Brain microvascular endothelial cell (primary cell): ENCODE measurements at regions not wholly inside any gene's neighbourhood (a gene's known extent, or its start where the extent isn't known, plus 50 kb on each side); places are given as distances from the start of the nearest gene placed in this dataset.

Experiments
- DNase-seq: peaks from one replicate; pipeline ENCODE4 v3.0.0-alpha.2; 2020
- H3K27ac ChIP-seq: fragments of 250-450 bp; sonication (Bioruptor Pico); 2 replicates; pipeline ENCODE4 v1.5.1; 2020; ENCODE audit warnings: mild to moderate bottlenecking, moderate library complexity
- H3K27me3 ChIP-seq: fragments of 250-450 bp; sonication (Bioruptor Pico); replicated peaks from 2 replicates; pipeline ENCODE4 v1.5.1; 2020; ENCODE audit warnings: mild to moderate bottlenecking
- H3K36me3 ChIP-seq: fragments of 250-450 bp; sonication (Bioruptor Pico); replicated peaks from 2 replicates; pipeline ENCODE4 v1.5.1; 2020; ENCODE audit warnings: mild to moderate bottlenecking
- H3K4me3 ChIP-seq: 2 replicates; pipeline ENCODE4 v1.5.1; 2011; ENCODE audit warnings: low read depth, mild to moderate bottlenecking, control low read depth, low read length, moderate library complexity
- CTCF ChIP-seq: IDR thresholded peaks from 2 replicates; pipeline ENCODE4 v1.5.1; 2011; ENCODE audit warnings: low read depth, mild to moderate bottlenecking, moderate library complexity, low read length, control low read depth, inconsistent platforms; ENCODE audit errors: missing control alignments
- in situ Hi-C: cut with HindIII; loops from 2 replicates; pipeline ENCODE4 v1.10.0; 2017; ENCODE audit warnings: low sequenced_read_pairs, low pct_ligation_motif_present

DNA sequence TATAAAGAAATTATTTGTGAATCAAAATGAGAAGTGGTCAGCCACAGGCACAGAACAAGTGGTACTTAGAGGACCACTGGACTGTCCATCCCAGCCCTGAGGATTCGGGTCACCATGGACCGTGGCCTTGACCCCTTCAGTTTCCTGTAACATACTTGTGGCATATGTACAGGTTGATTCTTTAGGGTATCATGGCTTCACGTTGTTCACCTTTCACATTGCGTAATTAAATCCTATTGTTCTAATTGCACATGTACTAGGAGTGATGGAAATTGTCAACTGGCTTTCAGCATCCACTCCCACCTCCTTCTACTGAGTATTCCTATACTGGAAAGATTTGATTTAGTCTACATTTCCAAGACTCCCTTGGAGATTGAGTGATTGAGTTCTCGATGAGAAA lies 148.3 kb upstream of the GJB5 start:
- H3K27me3 ChIP-seq: no peaks in the 10 kb centered on the region

GRCh38 chr1:34610063-34610462 lies 144.8 kb upstream of the GJB5 start:
- Histone ChIP-seq H3K27ac (no peak overlapping the region), H3K4me3 (no peak overlapping the region), H3K36me3 (no peaks in the 10 kb centered on the region), H3K27me3 (no peaks in the 10 kb centered on the region)
- no peak for TF ChIP-seq CTCF
- no peak for DNase-seq
- in situ Hi-C loops: no loop called here

More for the DNA sequence above, 148.3 kb upstream of the GJB5 start:
- H3K36me3 ChIP-seq: no peaks in the 10 kb centered on the region
- H3K4me3 ChIP-seq: no peak overlapping the region
- in situ Hi-C loops: no loop called here
- H3K27ac ChIP-seq: no peak overlapping the region
- DNase-seq: no peak
- TF ChIP-seq CTCF: no peak

GRCh38 chr1:34611571-34611970 lies 143.3 kb upstream of the GJB5 start:
- no peak for DNase-seq
- Histone ChIP-seq H3K27me3 (no peaks in the 10 kb centered on the region), H3K4me3 (no peak overlapping the region), H3K36me3 (no peaks in the 10 kb centered on the region), H3K27ac (no peak overlapping the region)
- no peak for TF ChIP-seq CTCF
- in situ Hi-C loops: no loop called here

DNA sequence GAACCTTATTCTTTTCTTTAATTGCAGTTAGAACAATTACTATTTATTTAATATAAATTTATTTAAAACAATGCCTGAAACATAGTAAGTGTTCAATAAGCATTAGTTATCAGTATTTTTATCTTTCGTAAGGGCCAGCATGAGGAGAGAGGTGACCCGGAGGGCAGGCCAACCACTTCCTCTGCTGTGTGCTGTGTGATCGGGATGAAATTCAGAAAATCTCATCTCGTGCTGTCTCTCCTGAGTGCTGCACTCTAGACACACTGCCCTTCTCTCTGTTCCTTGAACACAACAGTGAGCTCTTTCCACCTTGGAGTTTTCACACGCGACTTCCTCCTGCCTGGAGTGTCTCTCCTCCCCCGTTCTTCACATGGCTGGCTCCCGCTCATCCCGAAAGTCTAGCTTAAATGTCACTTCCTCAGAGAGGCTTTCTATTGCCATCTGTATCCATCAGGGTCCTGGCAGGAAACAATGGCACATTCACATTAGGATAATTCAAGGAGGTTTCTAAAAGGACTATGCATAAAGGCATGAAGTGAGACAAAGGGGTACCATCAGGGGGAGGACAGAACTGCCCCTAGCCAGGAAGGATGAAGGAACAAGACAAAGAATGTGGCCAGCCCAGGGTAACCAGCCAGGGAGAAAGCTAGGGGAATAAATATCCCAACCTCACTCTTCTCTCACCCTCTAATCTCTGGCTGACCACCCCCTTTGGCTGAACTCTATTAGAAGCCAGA lies 142.6 kb upstream of the GJB5 start:
- H3K27me3 ChIP-seq: no peaks in the 10 kb centered on the region
- DNase-seq: no peak
- H3K36me3 ChIP-seq: no peaks in the 10 kb centered on the region
- no peak for TF ChIP-seq CTCF
- no peak overlapping the region for H3K27ac ChIP-seq
- no peak overlapping the region for H3K4me3 ChIP-seq
- in situ Hi-C loops: no loop called here

DNA sequence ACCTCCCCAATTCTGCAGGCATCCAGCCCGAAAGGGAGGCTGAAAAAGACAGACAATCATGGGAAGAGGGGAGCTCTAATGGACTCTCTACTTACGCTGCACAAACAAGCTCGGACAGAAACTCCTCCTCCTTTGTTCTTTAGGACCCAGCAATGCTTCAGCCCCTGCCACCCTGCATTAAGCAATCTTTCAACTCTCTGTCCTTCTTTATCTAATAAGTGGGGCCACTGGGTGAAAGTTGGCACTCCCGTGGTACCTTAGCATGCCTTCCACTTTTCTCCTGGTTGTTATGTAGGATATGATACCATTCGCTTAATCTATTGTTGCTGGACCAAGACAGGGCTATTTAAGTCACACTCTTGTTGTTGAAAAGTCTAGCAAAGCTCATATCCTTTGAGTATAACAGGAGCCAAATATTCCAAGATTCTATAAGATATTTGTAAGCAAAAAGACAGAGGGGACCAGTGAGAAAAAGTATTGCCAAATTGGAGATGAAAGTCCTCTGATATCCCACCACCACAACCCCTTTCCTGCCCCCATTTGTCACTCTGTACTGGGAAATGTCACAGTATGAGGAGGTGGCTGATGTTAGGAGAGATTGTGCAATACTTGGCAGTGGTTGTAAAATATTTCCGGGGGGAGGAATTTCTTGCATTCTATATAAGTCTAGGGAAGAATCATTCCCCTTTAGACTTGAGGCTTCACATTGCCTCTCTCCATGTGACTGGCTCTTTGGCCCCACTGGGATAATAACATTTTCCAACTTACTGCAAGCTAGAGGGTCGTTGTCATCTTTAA lies 137.3 kb upstream of the GJB5 start:
- H3K4me3 ChIP-seq: no peak overlapping the region
- H3K36me3 ChIP-seq: no peaks in the 10 kb centered on the region
- no peak for DNase-seq
- no peak overlapping the region for H3K27ac ChIP-seq
- no peak for TF ChIP-seq CTCF
- no peaks in the 10 kb centered on the region for H3K27me3 ChIP-seq
- in situ Hi-C loops: no loop called here
